ENCODE measurements at regions not wholly inside any gene's neighbourhood (a gene's known extent, or its start where the extent isn't known, plus 50 kb on each side); places are given as distances from the start of the nearest gene placed in this dataset.

DNA sequence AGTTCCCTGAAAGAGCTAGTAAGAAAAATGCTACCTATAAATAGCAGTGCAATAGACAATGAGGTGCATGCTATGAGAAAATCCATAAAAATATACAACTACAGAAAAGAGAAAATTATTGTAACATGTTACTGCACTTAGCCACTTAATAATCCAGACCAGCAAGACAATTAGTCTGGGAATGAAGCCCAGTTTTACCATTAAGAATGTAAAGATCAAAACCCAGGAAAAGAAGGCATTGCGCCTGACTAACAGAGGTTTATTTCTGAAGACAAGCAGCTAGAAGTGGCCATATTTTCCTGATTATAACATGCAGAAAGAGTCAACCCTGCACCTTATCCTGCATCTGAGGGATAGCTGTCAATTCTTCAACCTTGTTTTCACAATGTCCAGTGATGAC, 276.4 kb upstream of the PRMT6 start:
- 77 to 96% methylated on average over 1 of the region's 1 CpG for WGBS, 2 donors
- H3K9me3 ChIP-seq = no peaks in the 10 kb centered on the region
- TF ChIP-seq POLR2A (IDR thresholded peaks at IDR 0.05) (no peak), EP300 (IDR thresholded peaks at IDR 0.05) (no peak), POLR2AphosphoS5 (IDR thresholded peaks at IDR 0.05) (no peak)
- TF ChIP-seq, protein P1, sequence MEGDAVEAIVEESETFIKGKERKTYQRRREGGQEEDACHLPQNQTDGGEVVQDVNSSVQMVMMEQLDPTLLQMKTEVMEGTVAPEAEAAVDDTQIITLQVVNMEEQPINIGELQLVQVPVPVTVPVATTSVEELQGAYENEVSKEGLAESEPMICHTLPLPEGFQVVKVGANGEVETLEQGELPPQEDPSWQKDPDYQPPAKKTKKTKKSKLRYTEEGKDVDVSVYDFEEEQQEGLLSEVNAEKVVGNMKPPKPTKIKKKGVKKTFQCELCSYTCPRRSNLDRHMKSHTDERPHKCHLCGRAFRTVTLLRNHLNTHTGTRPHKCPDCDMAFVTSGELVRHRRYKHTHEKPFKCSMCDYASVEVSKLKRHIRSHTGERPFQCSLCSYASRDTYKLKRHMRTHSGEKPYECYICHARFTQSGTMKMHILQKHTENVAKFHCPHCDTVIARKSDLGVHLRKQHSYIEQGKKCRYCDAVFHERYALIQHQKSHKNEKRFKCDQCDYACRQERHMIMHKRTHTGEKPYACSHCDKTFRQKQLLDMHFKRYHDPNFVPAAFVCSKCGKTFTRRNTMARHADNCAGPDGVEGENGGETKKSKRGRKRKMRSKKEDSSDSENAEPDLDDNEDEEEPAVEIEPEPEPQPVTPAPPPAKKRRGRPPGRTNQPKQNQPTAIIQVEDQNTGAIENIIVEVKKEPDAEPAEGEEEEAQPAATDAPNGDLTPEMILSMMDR (IDR thresholded peaks at IDR 0.05) = no peak
- H3K27me3 ChIP-seq = no peaks in the 10 kb centered on the region
- ATAC-seq (ENCODE audit: low FRiP score in 2 of 2) = no peak
- no peak overlapping the region for H3K4me3 ChIP-seq
- no peaks in the 10 kb centered on the region for H3K4me1 ChIP-seq
- H3K36me3 ChIP-seq = no peaks in the 10 kb centered on the region
- H3K27ac ChIP-seq = no peak overlapping the region
- no peak for DNase-seq

DNA sequence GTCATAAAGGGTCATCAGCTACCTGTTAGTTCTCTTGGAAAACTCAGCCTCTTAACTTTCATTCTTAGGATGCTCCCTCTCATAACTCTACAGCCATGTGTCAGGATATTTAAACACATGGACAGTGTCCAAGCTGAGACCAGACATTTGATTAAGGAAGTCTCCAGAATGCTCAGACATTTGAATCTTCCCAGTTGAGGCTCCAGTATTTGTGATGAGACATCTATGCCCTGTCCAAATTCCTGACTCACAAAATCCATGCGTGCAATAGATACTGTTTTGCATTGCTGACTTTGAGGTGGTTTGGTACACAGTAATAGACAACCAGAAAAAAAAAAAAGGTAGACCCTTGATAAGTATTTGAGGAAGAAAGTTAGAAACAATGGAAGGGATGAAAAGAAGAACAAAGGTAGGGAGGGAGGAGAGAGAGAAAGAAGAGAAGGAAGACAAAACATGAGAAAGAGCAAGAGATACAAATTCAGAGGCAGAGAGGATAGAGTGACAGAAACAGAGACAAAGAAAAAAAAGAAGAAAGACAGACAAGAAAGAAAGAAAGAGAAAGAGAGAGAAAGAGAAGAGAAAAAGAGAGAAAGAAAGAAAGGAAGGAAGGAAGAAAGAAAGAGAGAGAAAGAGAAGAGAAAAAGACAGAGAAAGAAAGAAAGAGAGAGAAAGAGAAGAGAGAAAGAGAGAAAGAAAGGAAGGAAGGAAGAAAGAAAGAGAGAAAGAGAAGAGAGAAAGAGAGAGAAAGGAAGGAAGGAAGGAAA, 275.5 kb upstream of the PRMT6 start:
- H3K9me3 ChIP-seq = no peaks in the 10 kb centered on the region
- ATAC-seq (ENCODE audit: low FRiP score in 2 of 2) (no peak), DNase-seq (no peak)
- no peaks in the 10 kb centered on the region for H3K27me3 ChIP-seq
- whole genome bisulfite sequencing, 2 donors = 80 to 83% methylated on average over 1 of the region's 1 CpG
- no peak overlapping the region for H3K27ac ChIP-seq
- H3K36me3 ChIP-seq = no peaks in the 10 kb centered on the region
- H3K4me3 ChIP-seq = no peak overlapping the region
- no peaks in the 10 kb centered on the region for H3K4me1 ChIP-seq
- no peak for TF ChIP-seq POLR2A (IDR thresholded peaks at IDR 0.05)
- TF ChIP-seq POLR2AphosphoS5 (IDR thresholded peaks at IDR 0.05) = no peak
- TF ChIP-seq, protein P1 (IDR thresholded peaks at IDR 0.05) = no peak
- no peak for TF ChIP-seq EP300 (IDR thresholded peaks at IDR 0.05)

DNA sequence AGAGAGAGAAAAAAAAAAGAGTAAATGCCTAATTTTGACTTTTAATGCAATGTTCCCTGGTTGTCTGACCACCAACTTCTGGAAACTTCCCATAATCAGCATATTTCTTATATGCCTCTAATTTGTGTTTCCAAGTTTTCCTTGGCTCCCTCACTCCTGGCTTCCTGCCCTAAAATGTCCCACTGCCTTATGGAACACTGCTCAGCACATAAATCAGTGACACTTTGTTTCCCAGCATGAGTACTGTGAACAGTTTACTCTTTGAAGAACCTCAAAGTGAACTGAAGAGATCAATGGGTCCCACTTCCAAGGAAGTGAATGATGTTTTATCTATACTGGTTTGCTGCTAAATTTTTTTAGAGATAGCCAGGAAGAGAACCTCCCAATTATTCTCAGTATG, 271.3 kb upstream of the PRMT6 start:
- Histone ChIP-seq H3K27me3 (no peaks in the 10 kb centered on the region), H3K4me3 (no peak overlapping the region), H3K27ac (no peak overlapping the region), H3K36me3 (no peaks in the 10 kb centered on the region), H3K9me3 (no peaks in the 10 kb centered on the region), H3K4me1 (no peaks in the 10 kb centered on the region)
- DNase-seq (no peak), ATAC-seq (ENCODE audit: low FRiP score in 2 of 2) (no peak)
- TF ChIP-seq EP300 (IDR thresholded peaks at IDR 0.05) (no peak), POLR2AphosphoS5 (IDR thresholded peaks at IDR 0.05) (no peak)
- TF ChIP-seq, protein P1 (IDR thresholded peaks at IDR 0.05) = no peak

DNA sequence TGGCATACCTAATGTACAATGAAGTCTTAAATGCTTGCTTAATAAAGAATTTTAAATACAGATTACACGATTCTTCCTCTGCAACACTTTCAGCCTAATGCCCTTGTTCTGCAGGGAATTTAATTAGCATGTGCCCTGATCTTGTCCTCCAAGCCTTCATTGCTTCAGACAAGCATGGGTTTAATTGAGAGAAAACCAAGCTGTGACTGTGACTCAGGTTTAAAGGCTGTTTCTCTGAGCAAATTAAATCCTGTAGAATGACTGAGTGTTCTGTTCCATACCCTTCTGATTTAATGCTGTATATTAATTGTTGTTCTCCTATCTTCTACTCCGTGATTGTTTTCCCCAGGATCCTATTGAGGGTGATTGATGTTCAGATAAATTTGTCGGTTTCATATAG, 269.0 kb upstream of the PRMT6 start:
- TF ChIP-seq, protein P1 (IDR thresholded peaks at IDR 0.05) = no peak
- TF ChIP-seq POLR2A (IDR thresholded peaks at IDR 0.05) = no peak
- TF ChIP-seq POLR2AphosphoS5 (IDR thresholded peaks at IDR 0.05) = no peak
- TF ChIP-seq EP300 (IDR thresholded peaks at IDR 0.05) = no peak
- 69 to 70% methylated on average over 3 of the region's 3 CpGs for WGBS, 2 donors
- Histone ChIP-seq H3K4me1 (no peaks in the 10 kb centered on the region), H3K9me3 (no peaks in the 10 kb centered on the region), H3K36me3 (no peaks in the 10 kb centered on the region), H3K27me3 (no peaks in the 10 kb centered on the region), H3K4me3 (no peak overlapping the region), H3K27ac (no peak overlapping the region)
- ATAC-seq (ENCODE audit: low FRiP score in 2 of 2) (no peak), DNase-seq (no peak)

DNA sequence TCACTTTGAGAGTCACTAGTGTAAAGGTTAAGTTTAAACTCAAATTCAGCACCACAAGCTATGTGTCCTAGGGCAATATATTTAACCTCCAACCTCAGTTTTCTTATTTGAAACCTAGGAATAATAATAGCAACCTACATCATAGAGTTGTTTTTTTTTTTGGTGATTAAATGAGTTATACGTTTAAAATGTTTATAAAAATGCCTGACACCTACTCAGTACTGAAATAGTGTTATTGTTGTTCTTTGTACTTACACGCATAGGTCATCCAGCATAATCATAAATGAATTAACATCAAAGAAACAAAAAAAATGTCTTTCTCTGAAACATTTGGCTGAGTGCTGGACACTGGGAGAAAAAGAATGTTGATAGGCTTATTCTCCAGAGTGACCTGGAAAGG, 266.8 kb upstream of the PRMT6 start:
- Histone ChIP-seq H3K4me1 (no peaks in the 10 kb centered on the region), H3K36me3 (no peaks in the 10 kb centered on the region), H3K27ac (no peak overlapping the region), H3K4me3 (no peak overlapping the region), H3K9me3 (no peaks in the 10 kb centered on the region), H3K27me3 (no peaks in the 10 kb centered on the region)
- TF ChIP-seq, protein P1 (IDR thresholded peaks at IDR 0.05) = no peak
- TF ChIP-seq POLR2A (IDR thresholded peaks at IDR 0.05) = no peak
- no peak for TF ChIP-seq EP300 (IDR thresholded peaks at IDR 0.05)
- no peak for TF ChIP-seq POLR2AphosphoS5 (IDR thresholded peaks at IDR 0.05)
- DNase-seq (no peak), ATAC-seq (ENCODE audit: low FRiP score in 2 of 2) (no peak)
- WGBS, 2 donors = 53 to 73% methylated on average over 2 of the region's 2 CpGs
